ENCODE measurements at regions not wholly inside any gene's neighbourhood (a gene's known extent, or its start where the extent isn't known, plus 50 kb on each side); places are given as distances from the start of the nearest gene placed in this dataset.

- TF ChIP-seq POLR2AphosphoS5 (IDR thresholded peaks at IDR 0.05) (no peak), CTCF (IDR thresholded peaks at IDR 0.05) (no peak)
Measured at GRCh38 chr11:19378814-19379213, 138.1 kb upstream of the E2F8 start.
